Trophoblast cell (in vitro differentiated cells and primary cell): ENCODE measurements at regions not wholly inside any gene's neighbourhood (a gene's known extent, or its start where the extent isn't known, plus 50 kb on each side); places are given as distances from the start of the nearest gene placed in this dataset.

ENCODE experiments used
- DNase-seq, 2 donors: peaks; one replicate each; pipeline ENCODE4 v3.0.0-alpha.2; 2016
- H2AFZ ChIP-seq: 2 replicates; pipeline ENCODE4 v1.6.1; 2013; ENCODE audit warnings: low read length, moderate library complexity, mild to moderate bottlenecking; ENCODE audit not compliant: insufficient read depth, poor library complexity
- H2AK5ac ChIP-seq: 2 replicates; pipeline ENCODE4 v1.6.1; 2013; ENCODE audit warnings: mild to moderate bottlenecking, low read length
- H2BK120ac ChIP-seq: 2 replicates; pipeline ENCODE4 v1.6.1; 2013; ENCODE audit warnings: low read length, mild to moderate bottlenecking, moderate library complexity; ENCODE audit not compliant: insufficient read depth, poor library complexity
- H2BK12ac ChIP-seq: 2 replicates; pipeline ENCODE4 v1.6.1; 2013; ENCODE audit warnings: mild to moderate bottlenecking, low read length, moderate library complexity
- H2BK5ac ChIP-seq: 2 replicates; pipeline ENCODE4 v1.6.1; 2013; ENCODE audit warnings: low read length, low read depth, moderate library complexity, mild to moderate bottlenecking; ENCODE audit not compliant: poor library complexity
- H3K14ac ChIP-seq: 2 replicates; pipeline ENCODE4 v1.6.1; 2013; ENCODE audit warnings: mild to moderate bottlenecking, low read length
- H3K18ac ChIP-seq: 2 replicates; pipeline ENCODE4 v1.6.1; 2013; ENCODE audit warnings: mild to moderate bottlenecking, low read length
- H3K23ac ChIP-seq: 2 replicates; pipeline ENCODE4 v1.6.1; 2013; ENCODE audit warnings: low read length
- H3K27ac ChIP-seq: 2 replicates; pipeline ENCODE4 v1.5.1; 2013; ENCODE audit warnings: low read depth, mild to moderate bottlenecking, inconsistent platforms, low read length, moderate library complexity
- H3K27me3 ChIP-seq: 2 replicates; pipeline ENCODE4 v1.6.1; 2013; ENCODE audit warnings: inconsistent platforms, mild to moderate bottlenecking, low read length, moderate library complexity; ENCODE audit not compliant: insufficient read depth
- H3K36me3 ChIP-seq, 2 experiments: 1 replicate in 1 of 2; 2 replicates in 1 of 2; pipeline ENCODE4 v1.6.1; 2013; ENCODE audit warnings: low read length in 2 of 2, mild to moderate bottlenecking in 2 of 2, moderate library complexity in 1 of 2; ENCODE audit not compliant: insufficient read depth in 2 of 2, control insufficient read depth in 1 of 2
- H3K4ac ChIP-seq: 2 replicates; pipeline ENCODE4 v1.6.1; 2013; ENCODE audit warnings: low read depth, mild to moderate bottlenecking, low read length, moderate library complexity
- H3K4me1 ChIP-seq, 2 experiments: 1 replicate in 1 of 2; 2 replicates in 1 of 2; pipeline ENCODE4 v1.6.1; 2013; ENCODE audit warnings: low read length in 2 of 2, mild to moderate bottlenecking in 2 of 2, moderate library complexity in 1 of 2; ENCODE audit not compliant: insufficient read depth in 2 of 2, control insufficient read depth in 1 of 2
- H3K4me2 ChIP-seq: 2 replicates; pipeline ENCODE4 v1.6.1; 2013; ENCODE audit warnings: inconsistent platforms, mild to moderate bottlenecking, low read length, moderate library complexity
- H3K4me3 ChIP-seq: 2 replicates; pipeline ENCODE4 v1.5.1; 2013; ENCODE audit warnings: mild to moderate bottlenecking, low read depth, low read length, inconsistent platforms
- H3K79me1 ChIP-seq: one replicate; pipeline ENCODE4 v1.6.1; 2013; ENCODE audit warnings: low read length
- H3K79me2 ChIP-seq: 2 replicates; pipeline ENCODE4 v1.6.1; 2013; ENCODE audit warnings: low read length, mild to moderate bottlenecking; ENCODE audit not compliant: control insufficient read depth, insufficient read depth, poor library complexity
- H3K9ac ChIP-seq: 2 replicates; pipeline ENCODE4 v1.6.1; 2013; ENCODE audit warnings: mild to moderate bottlenecking, low read length
- H3K9me3 ChIP-seq: 2 replicates; pipeline ENCODE4 v1.6.1; 2013; ENCODE audit warnings: low read depth, mild to moderate bottlenecking, control low read depth, inconsistent platforms, low read length; ENCODE audit not compliant: insufficient read depth
- H4K12ac ChIP-seq: 2 replicates; pipeline ENCODE4 v1.6.1; 2013; ENCODE audit warnings: low read depth, mild to moderate bottlenecking, low read length, moderate library complexity
- H4K8ac ChIP-seq: 2 replicates; pipeline ENCODE4 v1.6.1; 2013; ENCODE audit warnings: low read depth, mild to moderate bottlenecking, low read length, moderate library complexity
- H4K91ac ChIP-seq: one replicate; pipeline ENCODE4 v1.6.1; 2013; ENCODE audit warnings: low read depth, mild to moderate bottlenecking, low read length, moderate library complexity
- WGBS: extraction: QIAGEN DNeasy Blood & Tissue Kit; methylation state at CpG from one replicate; pipeline ENCODE4 v1.1.7; 2013; ENCODE audit warnings: missing lambda C conversion rate; ENCODE audit not compliant: insufficient read length, insufficient coverage; ENCODE audit errors: extremely low coverage; 5-methylcytosine and 5-hydroxymethylcytosine counted together

GRCh38 chr12:30450226-30450625 lies 245.4 kb downstream of the IPO8 start:
- Histone ChIP-seq H2AFZ (no peak overlapping the region), H2BK5ac (no peak overlapping the region), H3K79me2 (no peaks in the 10 kb centered on the region), H3K27ac (no peak overlapping the region), H3K9me3 (no peaks in the 10 kb centered on the region), H3K79me1 (no peaks in the 10 kb centered on the region), H3K27me3 (no peaks in the 10 kb centered on the region), H4K8ac (no peak overlapping the region), H3K23ac (no peak overlapping the region), H3K14ac (no peak overlapping the region), H2BK120ac (no peak overlapping the region), H4K12ac (no peak overlapping the region), H4K91ac (no peak overlapping the region), H3K4me2 (no peak overlapping the region), H3K18ac (no peak overlapping the region), H3K4me1 (no peaks in the 10 kb centered on the region), H2AK5ac (no peak overlapping the region), H3K4me3 (no peak overlapping the region), H3K36me3 (no peaks in the 10 kb centered on the region), H2BK12ac (no peak overlapping the region), H3K4ac (no peak overlapping the region), H3K9ac (no peak overlapping the region)
- DNase-seq: no peak

DNA sequence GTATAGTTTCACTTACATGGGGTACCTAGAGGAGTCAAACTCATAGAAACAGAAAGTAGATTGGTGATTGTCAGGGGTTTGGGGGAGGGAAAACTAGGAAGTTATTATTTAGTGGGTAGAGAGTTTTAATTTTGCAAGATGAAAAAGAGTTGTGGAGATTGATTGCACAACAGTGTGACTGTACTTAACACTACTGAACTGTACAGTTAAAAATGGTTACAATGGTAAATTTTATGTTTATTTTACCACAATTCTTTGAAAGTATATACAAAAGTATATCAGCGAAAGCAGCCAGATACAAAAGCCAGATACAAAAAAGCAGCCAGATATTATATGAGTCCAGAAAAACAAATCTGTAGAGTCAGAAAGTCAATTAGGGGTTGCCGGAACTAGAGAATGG lies 247.6 kb downstream of the IPO8 start:
- H3K4me3 ChIP-seq: no peak overlapping the region
- H3K9me3 ChIP-seq: no peaks in the 10 kb centered on the region
- no peak overlapping the region for H2BK5ac ChIP-seq
- no peaks in the 10 kb centered on the region for H3K4me1 ChIP-seq
- no peak overlapping the region for H4K8ac ChIP-seq
- DNase-seq: no peak
- H3K36me3 ChIP-seq: no peaks in the 10 kb centered on the region
- no peak overlapping the region for H3K4ac ChIP-seq
- no peak overlapping the region for H2BK120ac ChIP-seq
- H3K14ac ChIP-seq: no peak overlapping the region
- H4K91ac ChIP-seq: no peak overlapping the region
- H4K12ac ChIP-seq: no peak overlapping the region
- no peak overlapping the region for H3K4me2 ChIP-seq
- H3K79me1 ChIP-seq: no peaks in the 10 kb centered on the region
- H3K79me2 ChIP-seq: no peaks in the 10 kb centered on the region
- H2BK12ac ChIP-seq: no peak overlapping the region
- H3K9ac ChIP-seq: no peak overlapping the region
- H3K18ac ChIP-seq: no peak overlapping the region
- H3K27ac ChIP-seq: no peak overlapping the region
- no peaks in the 10 kb centered on the region for H3K27me3 ChIP-seq
- H2AFZ ChIP-seq: no peak overlapping the region
- H3K23ac ChIP-seq: no peak overlapping the region
- no CpG with 5 or more reads among the region's 2 CpGs for WGBS
- no peak overlapping the region for H2AK5ac ChIP-seq

DNA sequence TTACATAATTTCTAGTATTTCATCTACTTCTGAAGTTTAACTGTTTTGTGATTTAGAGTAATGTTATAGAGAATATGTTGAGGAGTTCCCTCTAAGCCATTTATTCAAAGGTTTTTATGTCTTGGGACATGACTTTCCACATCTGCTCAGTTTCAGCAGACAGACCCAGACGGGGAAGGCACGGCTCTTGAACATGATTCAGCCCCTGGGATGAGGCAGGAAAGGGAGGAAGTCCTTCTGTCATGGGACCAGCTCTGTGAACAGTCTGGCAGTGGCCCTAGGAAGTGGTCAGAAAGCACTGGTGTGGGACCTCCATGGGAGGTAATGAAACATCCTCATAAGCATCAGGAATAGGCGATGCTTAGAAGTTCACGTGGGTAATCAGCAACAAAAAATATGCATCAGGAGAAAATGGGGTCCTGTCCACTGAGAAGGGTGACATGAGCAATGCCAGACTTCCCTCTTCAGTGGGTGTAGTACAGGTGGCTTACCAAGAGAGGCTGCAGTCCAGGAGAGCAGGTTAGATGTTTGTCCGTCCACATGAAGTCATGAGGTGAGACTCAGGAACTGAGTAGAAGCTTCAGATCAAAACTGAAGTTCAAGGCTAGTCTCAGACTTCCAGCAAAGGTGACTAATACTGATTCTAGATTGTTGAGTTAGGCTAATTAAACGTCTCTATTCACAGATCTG lies 248.5 kb downstream of the IPO8 start:
- WGBS: no CpG with 5 or more reads among the region's 6 CpGs
- H3K18ac ChIP-seq: no peak overlapping the region

GRCh38 chr12:30442461-30442860 lies 253.2 kb downstream of the IPO8 start:
- no peaks in the 10 kb centered on the region for H3K79me2 ChIP-seq
- no peak overlapping the region for H3K4me3 ChIP-seq
- H3K27ac ChIP-seq: no peak overlapping the region
- no peaks in the 10 kb centered on the region for H3K79me1 ChIP-seq
- no peak overlapping the region for H4K91ac ChIP-seq
- H3K23ac ChIP-seq: no peak overlapping the region
- no peak overlapping the region for H2BK5ac ChIP-seq
- no peak for DNase-seq
- no peak overlapping the region for H3K14ac ChIP-seq
- no peaks in the 10 kb centered on the region for H3K9me3 ChIP-seq
- H2AFZ ChIP-seq: no peak overlapping the region
- no peak overlapping the region for H3K18ac ChIP-seq
- no peaks in the 10 kb centered on the region for H3K4me1 ChIP-seq
- no peaks in the 10 kb centered on the region for H3K27me3 ChIP-seq
- no peak overlapping the region for H2BK12ac ChIP-seq
- no peak overlapping the region for H4K8ac ChIP-seq
- H4K12ac ChIP-seq: no peak overlapping the region
- H3K36me3 ChIP-seq: no peaks in the 10 kb centered on the region
- H3K9ac ChIP-seq: no peak overlapping the region
- no peak overlapping the region for H3K4me2 ChIP-seq
- no peak overlapping the region for H2AK5ac ChIP-seq
- no peak overlapping the region for H3K4ac ChIP-seq
- no peak overlapping the region for H2BK120ac ChIP-seq

More for the DNA sequence above, 248.5 kb downstream of the IPO8 start:
- H3K14ac ChIP-seq: no peak overlapping the region
- no peaks in the 10 kb centered on the region for H3K79me2 ChIP-seq
- no peak overlapping the region for H3K4me2 ChIP-seq
- H4K12ac ChIP-seq: no peak overlapping the region
- H3K79me1 ChIP-seq: no peaks in the 10 kb centered on the region
- H3K27me3 ChIP-seq: no peaks in the 10 kb centered on the region
- H2BK120ac ChIP-seq: no peak overlapping the region
- H3K9me3 ChIP-seq: no peaks in the 10 kb centered on the region
- no peak overlapping the region for H3K27ac ChIP-seq
- H2BK12ac ChIP-seq: no peak overlapping the region
- H3K4me3 ChIP-seq: no peak overlapping the region
- no peak overlapping the region for H3K9ac ChIP-seq
- no peak overlapping the region for H3K4ac ChIP-seq
- H4K91ac ChIP-seq: no peak overlapping the region
- no peak overlapping the region for H4K8ac ChIP-seq
- H3K36me3 ChIP-seq: no peaks in the 10 kb centered on the region
- H2AFZ ChIP-seq: no peak overlapping the region
- H3K4me1 ChIP-seq: no peaks in the 10 kb centered on the region
- no peak overlapping the region for H2AK5ac ChIP-seq
- no peak overlapping the region for H3K23ac ChIP-seq
- DNase-seq: no peak
- H2BK5ac ChIP-seq: no peak overlapping the region
